ENCODE measurements at regions not wholly inside any gene's neighbourhood (a gene's known extent, or its start where the extent isn't known, plus 50 kb on each side); places are given as distances from the start of the nearest gene placed in this dataset.
"Not testable (repeated sequence)": the region's sequence is repeated elsewhere in the genome, so short reads cannot be mapped to it uniquely, and the experiment has no call there.

- no peaks in the 10 kb centered on the region for H3K36me3 ChIP-seq (replicated peaks in 1 of 2; ENCODE audit: control extremely low read depth in 1 of 2, control insufficient read depth in 1 of 2, extremely low read depth in 1 of 2, insufficient read depth in 2 of 2, low read length in 1 of 2)
- no peaks in the 10 kb centered on the region for H3K4me1 ChIP-seq (ENCODE audit: control insufficient read depth in 2 of 2, insufficient read depth in 2 of 2, low read length in 2 of 2)
- intact Hi-C loops (cut with micrococcal nuclease) = no loop called here
- DNase-seq (no peak), ATAC-seq (ENCODE audit: low read depth) (no peak)
- H3K9ac ChIP-seq (ENCODE audit: low read length) = no peak overlapping the region
- H3K9me3 ChIP-seq (ENCODE audit: control extremely low read depth in 1 of 3, control insufficient read depth in 2 of 3, insufficient read depth in 1 of 3, low read length in 2 of 3) = peaks cover 0 to 27% (median 0%) of the 10 kb centered on the region in 3 donors
- Mint-ChIP-seq H3K4me1 (no peaks in the 10 kb centered on the region), H3K27ac (no peak overlapping the region), H3K27me3 (peaks cover 7% of the 10 kb centered on the region), H3K4me3 (no peak overlapping the region), H3K9me3 (ENCODE audit: insufficient read depth) (peaks cover 2% of the 10 kb centered on the region)
- no peak overlapping the region for H3K4me2 ChIP-seq (replicated peaks; ENCODE audit: low read depth, low read length, poor library complexity, severe bottlenecking)
- no peaks in the 10 kb centered on the region for H3K27me3 ChIP-seq (replicated peaks in 1 of 4; ENCODE audit: control extremely low read depth in 1 of 4, control insufficient read depth in 3 of 4, insufficient read depth in 4 of 4, low read length in 3 of 4)
- H4K20me1 ChIP-seq (ENCODE audit: control insufficient read depth, insufficient read depth, low read length, poor library complexity, severe bottlenecking) = no peaks in the 10 kb centered on the region
- TF ChIP-seq EZH2 (IDR thresholded peaks at IDR 0.05; ENCODE audit: borderline replicate concordance, insufficient read depth, low read depth, low read length, poor library complexity, severe bottlenecking) (no peak), CTCF (IDR thresholded peaks at IDR 0.05) (no peak)
- no peaks in the 10 kb centered on the region for H3K79me2 ChIP-seq (ENCODE audit: control insufficient read depth, insufficient read depth, low read length)
- H3K27ac ChIP-seq (ENCODE audit: low read length in 2 of 2) = no peak overlapping the region
- H2AFZ ChIP-seq (ENCODE audit: insufficient read depth, low read depth, low read length, poor library complexity, severe bottlenecking) = no peak overlapping the region
- POLR2A ChIA-PET = no interaction called here
- WGBS (ENCODE audit: insufficient coverage) = 71% methylated on average over 14 of the region's 15 CpGs
- no peak overlapping the region for H3K4me3 ChIP-seq (ENCODE audit: control extremely low read depth in 1 of 5, extremely low read depth in 1 of 5, insufficient read depth in 1 of 5, low read depth in 2 of 5, low read length in 4 of 5)
- CTCF ChIA-PET = no interaction called here
Observed at GRCh38 chr17:73855720-73856333, 211.6 kb upstream of the SDK2 start.

DNA sequence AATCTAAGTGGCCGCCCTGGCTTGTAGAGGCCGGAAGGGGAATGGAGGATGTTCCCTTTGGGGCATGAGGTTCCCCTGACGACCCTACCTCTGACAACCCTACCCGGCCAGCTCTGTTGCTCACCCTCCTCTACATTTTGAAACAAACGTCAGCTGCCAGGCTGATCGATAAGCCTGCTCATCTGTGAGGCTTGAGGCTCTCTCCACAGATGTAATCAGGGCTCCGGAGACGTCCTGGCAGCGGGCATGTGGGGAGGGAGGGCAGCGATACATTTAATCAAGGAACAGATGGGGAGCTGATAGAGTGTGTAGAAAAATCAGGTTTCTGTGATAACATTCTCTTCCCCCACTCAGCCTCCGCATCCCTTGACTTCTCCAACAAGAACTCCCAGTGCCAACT is 212.3 kb upstream of the SDK2 start:
- Histone ChIP-seq H3K9me3 (ENCODE audit: control extremely low read depth in 1 of 3, control insufficient read depth in 2 of 3, insufficient read depth in 1 of 3, low read length in 2 of 3) (peaks cover 0 to 27% (median 0%) of the 10 kb centered on the region in 3 donors), H3K79me2 (ENCODE audit: control insufficient read depth, insufficient read depth, low read length) (no peaks in the 10 kb centered on the region), H3K4me3 (ENCODE audit: control extremely low read depth in 1 of 5, extremely low read depth in 1 of 5, insufficient read depth in 1 of 5, low read depth in 2 of 5, low read length in 4 of 5) (no peak overlapping the region), H3K4me2 (replicated peaks; ENCODE audit: low read depth, low read length, poor library complexity, severe bottlenecking) (no peak overlapping the region), H3K27me3 (replicated peaks in 1 of 4; ENCODE audit: control extremely low read depth in 1 of 4, control insufficient read depth in 3 of 4, insufficient read depth in 4 of 4, low read length in 3 of 4) (no peaks in the 10 kb centered on the region), H3K9ac (ENCODE audit: low read length) (no peak overlapping the region), H3K4me1 (ENCODE audit: control insufficient read depth in 2 of 2, insufficient read depth in 2 of 2, low read length in 2 of 2) (no peaks in the 10 kb centered on the region), H3K36me3 (replicated peaks in 1 of 2; ENCODE audit: control extremely low read depth in 1 of 2, control insufficient read depth in 1 of 2, extremely low read depth in 1 of 2, insufficient read depth in 2 of 2, low read length in 1 of 2) (no peaks in the 10 kb centered on the region), H3K27ac (ENCODE audit: low read length in 2 of 2) (no peak overlapping the region), H2AFZ (ENCODE audit: insufficient read depth, low read depth, low read length, poor library complexity, severe bottlenecking) (no peak overlapping the region), H4K20me1 (ENCODE audit: control insufficient read depth, insufficient read depth, low read length, poor library complexity, severe bottlenecking) (no peaks in the 10 kb centered on the region)
- ChIA-PET CTCF (no interaction called here), POLR2A (no interaction called here)
- DNase-seq (no peak), ATAC-seq (ENCODE audit: low read depth) (no peak)
- no peak overlapping the region for H3K27ac Mint-ChIP-seq
- TF ChIP-seq CTCF (IDR thresholded peaks at IDR 0.05) (no peak), EZH2 (IDR thresholded peaks at IDR 0.05; ENCODE audit: borderline replicate concordance, insufficient read depth, low read depth, low read length, poor library complexity, severe bottlenecking) (no peak)
- H3K4me3 Mint-ChIP-seq = no peak overlapping the region
- H3K27me3 Mint-ChIP-seq = peaks cover 7% of the 10 kb centered on the region
- 93% methylated on average over 5 of the region's 11 CpGs for WGBS (ENCODE audit: insufficient coverage)
- no peaks in the 10 kb centered on the region for H3K4me1 Mint-ChIP-seq
- H3K9me3 Mint-ChIP-seq (ENCODE audit: insufficient read depth) = peaks cover 2% of the 10 kb centered on the region
- intact Hi-C loops (cut with micrococcal nuclease) = no loop called here

DNA sequence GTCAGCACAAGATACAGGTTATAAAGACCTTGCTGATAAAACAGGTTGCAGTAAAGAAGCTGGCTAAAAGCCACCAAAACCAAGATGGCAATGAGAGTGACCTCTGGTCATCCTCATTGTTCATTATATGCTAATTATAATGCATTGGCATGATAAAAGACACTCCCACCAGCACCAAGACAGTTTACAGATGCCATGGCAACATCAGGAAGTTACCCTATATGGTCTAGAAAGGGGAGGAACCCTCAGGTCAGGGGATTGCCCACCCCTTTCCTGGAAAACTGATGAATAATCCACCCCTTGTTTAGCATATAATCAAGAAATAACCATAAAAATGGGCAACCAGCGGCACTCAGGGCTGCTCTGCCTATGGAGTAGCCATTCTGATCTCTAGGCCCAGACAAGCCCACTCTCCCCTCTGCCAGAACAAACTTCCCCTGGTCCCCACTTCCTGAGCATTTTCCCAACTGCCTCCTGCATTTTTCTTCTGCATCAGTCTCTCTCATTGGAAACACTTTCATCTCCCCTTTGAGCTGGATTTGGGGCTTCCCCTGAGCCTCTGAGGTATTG is 215.3 kb upstream of the SDK2 start:
- H3K36me3 ChIP-seq (replicated peaks in 1 of 2; ENCODE audit: control extremely low read depth in 1 of 2, control insufficient read depth in 1 of 2, extremely low read depth in 1 of 2, insufficient read depth in 2 of 2, low read length in 1 of 2); H3K4me3 ChIP-seq (ENCODE audit: control extremely low read depth in 1 of 5, extremely low read depth in 1 of 5, insufficient read depth in 1 of 5, low read depth in 2 of 5, low read length in 4 of 5); H3K27ac ChIP-seq (ENCODE audit: low read length in 2 of 2); POLR2A ChIA-PET; ATAC-seq (ENCODE audit: low read depth); H3K79me2 ChIP-seq (ENCODE audit: control insufficient read depth, insufficient read depth, low read length); H3K27me3 ChIP-seq (replicated peaks in 1 of 4; ENCODE audit: control extremely low read depth in 1 of 4, control insufficient read depth in 3 of 4, insufficient read depth in 4 of 4, low read length in 3 of 4); H4K20me1 ChIP-seq (ENCODE audit: control insufficient read depth, insufficient read depth, low read length, poor library complexity, severe bottlenecking); H3K4me1 ChIP-seq (ENCODE audit: control insufficient read depth in 2 of 2, insufficient read depth in 2 of 2, low read length in 2 of 2); H3K4me2 ChIP-seq (replicated peaks; ENCODE audit: low read depth, low read length, poor library complexity, severe bottlenecking); CTCF ChIA-PET; H3K4me3 Mint-ChIP-seq; H3K27ac Mint-ChIP-seq; H3K4me1 Mint-ChIP-seq; H2AFZ ChIP-seq (ENCODE audit: insufficient read depth, low read depth, low read length, poor library complexity, severe bottlenecking); intact Hi-C loops (cut with micrococcal nuclease); H3K9ac ChIP-seq (ENCODE audit: low read length); DNase-seq; H3K9me3 Mint-ChIP-seq (ENCODE audit: insufficient read depth); H3K27me3 Mint-ChIP-seq: not testable (repeated sequence)
- WGBS (ENCODE audit: insufficient coverage) = 85% methylated on average over 1 of the region's 1 CpG
- H3K9me3 ChIP-seq (ENCODE audit: control extremely low read depth in 1 of 3, control insufficient read depth in 2 of 3, insufficient read depth in 1 of 3, low read length in 2 of 3) = peaks cover 0 to 12% (median 0%) of the 10 kb centered on the region in 3 donors

Data from B cell (primary cell).